22Rv1 (cell line): ENCODE measurements at regions not wholly inside any gene's neighbourhood (a gene's known extent, or its start where the extent isn't known, plus 50 kb on each side); places are given as distances from the start of the nearest gene placed in this dataset.

ENCODE experiments used
- H3K27ac ChIP-seq: fragments of 450-650 bp; 2 replicates; pipeline ENCODE4 v1.5.1; 2017
- CTCF ChIP-seq: fragments of 450-650 bp; IDR thresholded peaks from 2 replicates; pipeline ENCODE4 v1.5.1; 2017; ENCODE audit warnings: mild to moderate bottlenecking
- ZFX ChIP-seq: fragments of 450-650 bp; IDR thresholded peaks from 2 replicates; pipeline ENCODE4 v1.6.1; 2017; ENCODE audit warnings: antibody characterized with exemption, borderline replicate concordance

GRCh38 chr4:95619525-95620443, 71.0 kb upstream of the UNC5C start:
- TF ChIP-seq CTCF (no peak), ZFX (no peak)
- no peak overlapping the region for H3K27ac ChIP-seq

GRCh38 chr4:95614684-95615205, 66.0 kb upstream of the UNC5C start:
- TF ChIP-seq ZFX = no peak
- no peak for TF ChIP-seq CTCF
- no peak overlapping the region for H3K27ac ChIP-seq

GRCh38 chr4:95610061-95610569, 61.3 kb upstream of the UNC5C start:
- H3K27ac ChIP-seq = no peak overlapping the region
- no peak for TF ChIP-seq ZFX
- no peak for TF ChIP-seq CTCF

- TF ChIP-seq CTCF (no peak), ZFX (no peak)
- no peak overlapping the region for H3K27ac ChIP-seq
Measured at GRCh38 chr4:95606739-95607138, 58.0 kb upstream of the UNC5C start.

- no peak overlapping the region; the same call in 1 of the 2 replicates for H3K27ac ChIP-seq
- TF ChIP-seq CTCF (no peak), ZFX (no peak)
Measured at GRCh38 chr4:95603393-95603792, 54.6 kb upstream of the UNC5C start.

- TF ChIP-seq ZFX = no peak
- TF ChIP-seq CTCF = no peak
Measured at GRCh38 chr4:95602872-95603271, 54.1 kb upstream of the UNC5C start.

GRCh38 chr4:95601356-95601755, 52.6 kb upstream of the UNC5C start:
- H3K27ac ChIP-seq = no peak overlapping the region
- TF ChIP-seq ZFX (no peak), CTCF (no peak)

More at GRCh38 chr4:95602872-95603271, 54.1 kb upstream of the UNC5C start:
- H3K27ac ChIP-seq = no peak overlapping the region; the same call in 1 of the 2 replicates
